GM20000 (cell line): ENCODE measurements at regions not wholly inside any gene's neighbourhood (a gene's known extent, or its start where the extent isn't known, plus 50 kb on each side); places are given as distances from the start of the nearest gene placed in this dataset.
"Not testable (repeated sequence)": the region's sequence is repeated elsewhere in the genome, so short reads cannot be mapped to it uniquely, and the experiment has no call there.

Experiments used
- DNase-seq: peaks from one replicate; pipeline ENCODE4 v3.0.0; 2012; ENCODE audit warnings: low spot score
- TF ChIP-seq, protein P1 (sequence below): IDR thresholded peaks from 2 replicates; pipeline ENCODE4 v1.5.1; 2012; ENCODE audit warnings: mild to moderate bottlenecking, control low read depth; ENCODE audit errors: extremely low read depth, missing control alignments

- no peak for DNase-seq
- TF ChIP-seq, protein P1, sequence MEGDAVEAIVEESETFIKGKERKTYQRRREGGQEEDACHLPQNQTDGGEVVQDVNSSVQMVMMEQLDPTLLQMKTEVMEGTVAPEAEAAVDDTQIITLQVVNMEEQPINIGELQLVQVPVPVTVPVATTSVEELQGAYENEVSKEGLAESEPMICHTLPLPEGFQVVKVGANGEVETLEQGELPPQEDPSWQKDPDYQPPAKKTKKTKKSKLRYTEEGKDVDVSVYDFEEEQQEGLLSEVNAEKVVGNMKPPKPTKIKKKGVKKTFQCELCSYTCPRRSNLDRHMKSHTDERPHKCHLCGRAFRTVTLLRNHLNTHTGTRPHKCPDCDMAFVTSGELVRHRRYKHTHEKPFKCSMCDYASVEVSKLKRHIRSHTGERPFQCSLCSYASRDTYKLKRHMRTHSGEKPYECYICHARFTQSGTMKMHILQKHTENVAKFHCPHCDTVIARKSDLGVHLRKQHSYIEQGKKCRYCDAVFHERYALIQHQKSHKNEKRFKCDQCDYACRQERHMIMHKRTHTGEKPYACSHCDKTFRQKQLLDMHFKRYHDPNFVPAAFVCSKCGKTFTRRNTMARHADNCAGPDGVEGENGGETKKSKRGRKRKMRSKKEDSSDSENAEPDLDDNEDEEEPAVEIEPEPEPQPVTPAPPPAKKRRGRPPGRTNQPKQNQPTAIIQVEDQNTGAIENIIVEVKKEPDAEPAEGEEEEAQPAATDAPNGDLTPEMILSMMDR = no peak
Measured at GRCh38 chr13:22940090-22940710, 240.6 kb upstream of the SGCG start.

- TF ChIP-seq, protein P1 = no peak
Measured at GRCh38 chr13:22940736-22941135, 240.0 kb upstream of the SGCG start.

DNA sequence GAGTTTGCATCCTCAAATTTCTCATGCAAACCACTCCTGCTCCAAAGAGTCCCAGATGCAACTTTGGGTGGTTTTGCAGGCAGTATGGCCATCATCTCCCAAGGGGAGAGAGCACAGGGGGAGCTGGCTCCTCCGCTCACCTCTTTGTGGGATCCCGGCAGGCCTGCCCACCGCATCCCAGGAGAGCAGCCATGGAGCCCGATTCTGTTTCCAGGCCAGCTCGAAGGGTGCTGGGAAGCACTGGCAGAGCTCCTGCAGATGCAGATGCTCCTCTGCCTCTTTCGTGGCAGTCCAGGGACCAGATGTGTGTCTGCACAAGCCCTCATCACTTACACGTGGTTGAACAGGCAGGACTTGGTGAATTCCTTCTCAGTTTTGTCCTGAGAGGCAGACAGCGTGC lies 239.3 kb upstream of the SGCG start:
- DNase-seq = not testable (repeated sequence)

More at GRCh38 chr13:22940736-22941135, 240.0 kb upstream of the SGCG start:
- no peak for DNase-seq

GRCh38 chr13:22942831-22943230 lies 237.9 kb upstream of the SGCG start:
- not testable (repeated sequence) for DNase-seq

- TF ChIP-seq, protein P1 = no peak
Measured at GRCh38 chr13:22944378-22944777, 236.4 kb upstream of the SGCG start.

DNA sequence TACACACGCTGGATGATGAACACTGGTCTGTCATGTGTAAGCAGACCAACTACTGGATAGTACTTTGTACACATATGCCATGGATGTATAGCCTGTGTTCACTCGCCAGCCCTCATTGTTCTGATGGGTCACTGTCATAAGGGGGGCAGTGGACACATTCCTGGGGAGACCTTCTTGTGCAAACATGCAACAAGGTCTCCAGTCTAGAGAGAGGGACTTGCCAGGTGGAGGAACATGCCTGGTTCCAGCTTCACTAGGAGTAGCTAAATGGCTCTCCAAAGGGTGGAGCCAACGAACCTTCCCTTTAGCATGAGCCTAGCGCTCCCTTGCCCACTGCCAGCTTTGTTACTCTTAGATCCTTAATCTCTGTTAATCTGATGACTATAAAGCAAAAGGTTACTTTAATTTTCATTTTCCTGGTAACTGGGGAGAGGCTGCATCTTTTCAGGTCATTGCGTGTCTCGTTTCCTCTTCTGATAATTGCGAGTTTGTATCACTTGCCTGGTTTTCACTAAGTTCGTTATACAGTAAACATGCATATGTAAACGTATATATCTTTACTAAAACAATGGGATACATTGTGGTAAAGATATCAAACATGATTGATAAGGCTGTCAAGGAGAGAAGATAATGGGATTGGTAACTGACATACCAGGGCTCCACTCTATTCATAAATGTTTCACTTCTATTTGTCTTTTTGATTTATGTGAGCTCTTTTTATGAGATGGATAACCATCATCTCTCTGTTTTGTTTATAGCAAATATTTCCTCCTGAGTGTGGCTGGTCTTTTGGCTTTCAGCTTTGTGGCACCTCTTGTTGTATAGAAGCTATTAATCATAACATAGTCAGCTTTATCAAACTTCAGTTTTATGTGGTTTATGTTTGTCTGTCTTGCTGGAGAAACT lies 235.2 kb upstream of the SGCG start:
- no peak for DNase-seq
- TF ChIP-seq, protein P1 = no peak

More at GRCh38 chr13:22944378-22944777, 236.4 kb upstream of the SGCG start:
- no peak for DNase-seq

- no peak for DNase-seq
- TF ChIP-seq, protein P1 = no peak
Measured at GRCh38 chr13:22948421-22948820, 232.4 kb upstream of the SGCG start.

GRCh38 chr13:22952018-22952417 lies 228.8 kb upstream of the SGCG start:
- DNase-seq = not testable (repeated sequence)

DNA sequence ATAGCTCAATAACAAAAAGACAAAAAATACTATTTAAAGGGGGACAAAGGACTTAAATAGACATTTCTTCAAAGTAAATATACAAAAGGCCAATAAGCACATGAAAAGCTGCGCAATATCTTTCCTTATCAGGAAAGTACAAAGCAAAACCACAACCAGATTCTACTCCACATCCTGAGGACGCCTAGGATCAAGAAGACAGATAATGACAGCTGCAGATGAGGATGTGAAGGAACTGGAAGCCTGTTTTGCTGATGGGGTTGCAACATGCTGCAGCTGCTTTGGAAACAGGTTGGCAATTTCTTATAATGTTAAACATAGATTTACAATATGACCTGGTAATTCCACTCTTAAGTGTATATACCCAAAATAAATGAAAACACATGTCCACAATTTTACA lies 225.6 kb upstream of the SGCG start:
- DNase-seq = not testable (repeated sequence)

- not testable (repeated sequence) for DNase-seq
Measured at GRCh38 chr13:22956456-22957115, 224.2 kb upstream of the SGCG start.

GRCh38 chr13:22959859-22960258 lies 220.9 kb upstream of the SGCG start:
- DNase-seq = not testable (repeated sequence)
